ENCODE measurements at regions not wholly inside any gene's neighbourhood (a gene's known extent, or its start where the extent isn't known, plus 50 kb on each side); places are given as distances from the start of the nearest gene placed in this dataset.

DNA sequence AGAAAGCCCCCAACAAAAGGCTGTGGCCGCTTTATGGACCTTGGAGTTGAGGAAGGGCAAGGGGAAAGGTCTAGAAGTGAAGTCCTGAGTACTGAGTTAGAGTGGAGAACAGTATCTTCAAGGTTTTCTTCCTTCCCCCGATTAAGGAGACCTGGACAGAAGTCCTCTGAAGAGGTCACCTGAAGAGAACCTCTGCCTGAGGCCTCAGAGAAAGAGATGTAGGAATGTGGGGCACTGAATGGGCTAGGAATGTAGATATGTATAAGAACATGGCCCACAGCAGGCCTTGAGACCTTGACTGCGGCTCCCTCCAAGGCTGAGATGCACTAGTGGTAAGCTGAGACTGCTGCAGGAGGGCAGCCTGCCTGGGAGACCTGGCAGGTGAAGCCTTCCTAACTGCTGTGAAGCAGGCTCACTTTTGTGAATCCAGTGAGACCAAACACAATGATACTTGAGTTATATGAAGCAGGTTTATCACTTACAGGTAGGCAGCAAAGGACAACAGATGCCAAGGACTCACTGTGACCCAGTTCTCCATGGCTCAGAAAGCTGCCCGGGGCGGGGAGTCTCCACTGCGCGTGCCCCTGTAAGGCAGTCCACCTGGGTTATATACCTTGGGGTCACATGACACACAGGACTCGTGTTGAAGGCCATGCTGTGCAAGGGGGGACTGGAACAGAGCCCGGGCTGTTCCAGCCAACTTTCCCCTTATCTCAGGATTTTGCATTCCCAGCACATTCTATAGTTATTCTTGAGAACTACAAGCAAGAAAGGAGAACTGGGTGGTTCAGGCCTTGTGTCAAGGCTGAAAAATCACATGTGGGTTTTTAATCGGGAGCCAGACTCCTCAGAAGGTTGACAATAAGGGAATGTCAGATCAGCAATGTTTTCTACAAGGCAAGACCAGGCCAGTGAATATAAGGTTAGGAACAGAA is 78.8 kb upstream of the PPM1J start:
- no peak for DNase-seq (ENCODE audit: low spot score)
- intact Hi-C loops (cut with DNase I), result no loop called here

- DNase-seq (ENCODE audit: low spot score), result no peak
- intact Hi-C loops (cut with DNase I), result no loop called here
These were observed 76.6 kb upstream of the PPM1J start for GRCh38 chr1:112791723-112792104.

- DNase-seq (ENCODE audit: low spot score), result no peak
- intact Hi-C loops (cut with DNase I), result no loop called here
These were observed 76.0 kb upstream of the PPM1J start for GRCh38 chr1:112790920-112791722.

DNA sequence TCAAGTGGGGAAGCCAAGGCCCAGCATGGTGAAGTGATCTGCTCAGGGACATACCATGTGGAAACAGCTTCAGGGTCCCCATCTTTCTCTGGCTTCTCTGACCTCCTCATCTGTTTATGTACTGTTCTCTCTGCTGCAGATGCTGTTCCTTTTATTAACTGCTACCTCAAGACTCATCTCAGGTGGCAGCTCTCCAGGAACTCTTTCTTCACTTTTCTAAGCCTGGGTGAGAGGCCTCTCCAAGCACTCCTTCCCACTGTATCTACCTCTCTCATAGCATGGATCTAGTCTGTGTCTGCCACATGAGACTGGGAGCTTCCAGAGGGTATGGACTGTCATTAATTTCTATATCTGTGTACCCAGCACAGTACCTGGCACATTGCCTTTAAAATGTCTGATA is 73.4 kb upstream of the PPM1J start:
- DNase-seq (ENCODE audit: low spot score), result no peak
- intact Hi-C loops (cut with DNase I), result no loop called here

DNA sequence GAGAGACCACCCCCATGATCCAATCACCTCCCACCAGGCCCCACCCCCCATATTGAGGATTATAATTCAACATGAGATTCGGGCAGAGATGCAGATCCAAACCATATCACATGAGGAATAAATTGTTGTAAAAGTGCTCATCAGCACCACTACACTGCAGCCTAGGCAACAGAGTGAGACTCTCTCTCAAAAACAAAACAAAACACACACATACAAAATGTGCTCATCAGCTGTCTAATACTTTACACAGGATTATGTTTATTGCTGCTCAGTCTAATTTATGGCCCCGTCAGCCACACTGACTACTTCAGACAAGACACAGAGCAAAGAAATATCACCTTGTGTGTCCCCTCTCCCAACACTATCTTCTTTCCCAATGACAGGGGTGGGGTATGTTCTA is 72.9 kb upstream of the PPM1J start:
- DNase-seq (ENCODE audit: low spot score), result no peak
- intact Hi-C loops (cut with DNase I), result no loop called here

DNA sequence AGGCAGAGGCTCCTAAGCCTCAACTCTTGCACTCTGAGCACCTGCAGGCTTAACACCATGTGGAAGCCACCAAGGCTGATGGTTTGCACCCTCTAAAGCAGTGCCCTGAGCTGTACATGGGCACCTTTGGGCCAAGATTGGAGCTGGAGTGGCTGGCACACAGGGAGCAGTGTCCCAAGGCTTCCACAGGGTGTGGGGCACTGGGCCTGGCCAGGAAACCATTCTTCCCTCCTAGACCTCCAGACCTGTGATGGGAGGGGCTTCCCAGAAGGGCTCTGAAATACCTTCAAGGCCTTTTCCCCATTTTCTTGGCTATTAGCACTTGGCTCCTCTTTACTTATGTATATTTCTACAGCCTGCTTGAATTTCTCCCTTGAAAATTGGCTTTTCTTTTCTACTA is 67.9 kb upstream of the PPM1J start:
- intact Hi-C loops (cut with DNase I), result no loop called here
- DNase-seq (ENCODE audit: low spot score), result no peak

DNA sequence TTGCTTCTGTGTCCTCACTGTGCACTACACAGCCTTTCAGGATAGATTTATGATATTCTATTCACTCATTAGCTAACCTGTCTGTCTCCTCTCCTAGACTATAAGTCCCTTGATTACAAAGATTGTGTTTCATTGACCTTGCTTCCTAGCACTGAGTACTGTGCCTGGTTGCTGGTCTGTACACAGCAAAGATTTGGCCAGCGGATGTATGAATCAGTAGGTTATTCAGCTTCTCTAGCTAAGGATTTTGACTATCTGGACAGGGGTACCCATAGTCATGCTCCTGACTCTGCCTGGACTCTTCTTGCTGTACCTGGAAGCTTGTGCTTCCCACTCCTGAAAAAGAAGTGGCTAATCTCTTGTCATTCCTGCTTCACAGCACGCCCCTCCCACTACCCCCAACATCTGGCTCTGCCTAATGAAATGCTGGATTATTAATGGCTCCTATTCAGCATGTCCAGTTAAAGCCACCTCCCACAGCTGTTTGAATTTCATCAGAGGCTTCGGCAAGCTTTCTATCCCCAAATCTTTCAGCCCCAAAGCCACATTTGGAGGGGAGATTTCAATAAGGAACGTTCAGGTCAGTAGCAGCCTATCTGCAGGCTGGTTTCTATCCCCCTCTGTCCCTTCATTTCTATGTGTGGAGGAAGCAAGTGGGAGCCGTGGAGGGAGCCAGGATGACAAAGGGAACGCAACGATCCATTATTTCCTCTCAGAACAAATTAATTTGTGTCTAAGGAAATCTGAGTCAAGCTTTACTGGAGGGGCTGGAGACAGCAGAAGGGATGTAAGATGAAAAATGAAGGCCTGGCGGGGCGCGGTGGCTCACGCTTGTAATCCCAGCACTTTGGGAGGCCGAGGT is 64.8 kb upstream of the PPM1J start:
- no peak for DNase-seq (ENCODE audit: low spot score)
- intact Hi-C loops (cut with DNase I), result no loop called here

DNA sequence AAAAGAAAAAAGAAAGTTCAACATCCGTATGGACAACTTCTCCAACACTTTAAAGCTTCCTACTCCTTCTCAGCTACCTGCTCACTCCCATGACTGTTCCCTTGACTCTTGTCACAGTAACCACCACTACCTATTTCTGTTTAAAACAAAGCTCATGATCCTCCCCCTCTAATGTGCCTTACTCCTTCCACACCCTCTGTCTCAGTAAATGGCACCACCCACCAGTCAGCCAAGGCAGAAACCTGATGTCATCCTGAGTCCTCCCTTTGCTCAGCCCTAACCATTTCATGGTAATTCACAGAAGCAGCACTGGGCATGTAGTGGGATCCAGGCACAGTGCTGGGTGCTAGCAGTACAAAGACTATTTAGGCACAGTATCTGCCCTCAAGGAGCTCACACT is 63.0 kb upstream of the PPM1J start:
- DNase-seq (ENCODE audit: low spot score), result no peak
- intact Hi-C loops (cut with DNase I), result no loop called here

GRCh38 chr1:112776688-112777087 is 61.6 kb upstream of the PPM1J start:
- intact Hi-C loops (cut with DNase I), result no loop called here
- no peak for DNase-seq (ENCODE audit: low spot score)

- DNase-seq (ENCODE audit: low spot score), result peak; percentile 27
- intact Hi-C loops (cut with DNase I), result no loop called here
These were observed 57.6 kb upstream of the PPM1J start for GRCh38 chr1:112772781-112773180.

DNA sequence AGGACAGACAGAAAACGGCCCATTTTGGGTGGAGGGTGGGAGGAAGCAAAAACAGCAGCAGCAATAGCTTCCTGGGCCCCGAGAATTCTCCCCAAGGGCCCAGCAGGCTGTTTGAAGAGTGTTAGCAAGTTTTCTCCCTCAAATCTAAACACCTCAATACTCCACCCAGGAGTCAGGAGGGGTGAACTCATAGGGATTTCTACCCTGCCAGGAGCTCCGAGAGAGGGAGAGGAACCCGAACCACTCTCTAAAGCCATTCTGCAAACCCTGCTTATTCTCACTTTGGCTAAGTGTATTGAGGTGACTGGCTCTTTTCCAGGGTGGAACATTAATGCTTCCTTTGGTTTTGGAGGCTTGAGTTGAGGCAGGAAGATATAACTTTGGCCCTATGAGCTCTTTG is 55.6 kb upstream of the PPM1J start:
- intact Hi-C loops (cut with DNase I), result no loop called here
- no peak for DNase-seq (ENCODE audit: low spot score)

DNA sequence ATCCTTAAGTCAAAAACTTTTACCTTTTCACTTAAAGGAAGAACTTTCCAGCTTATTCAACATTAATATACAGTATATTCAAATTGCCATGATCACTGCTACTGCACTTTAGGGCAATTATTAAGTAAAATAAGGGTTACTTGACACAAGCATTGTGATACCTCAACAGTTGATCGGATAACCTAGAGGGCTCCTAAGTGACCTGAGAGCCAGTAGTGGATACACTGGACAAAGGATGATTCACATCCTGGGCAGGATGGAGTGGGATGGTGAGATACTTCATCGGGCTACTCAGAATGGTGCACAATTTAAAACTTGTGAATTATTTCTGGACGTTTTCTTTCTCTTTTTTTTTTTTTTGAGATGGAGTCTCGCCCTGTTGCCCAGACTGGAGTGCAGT is 54.5 kb upstream of the PPM1J start:
- intact Hi-C loops (cut with DNase I), result no loop called here
- DNase-seq (ENCODE audit: low spot score), result no peak

DNA sequence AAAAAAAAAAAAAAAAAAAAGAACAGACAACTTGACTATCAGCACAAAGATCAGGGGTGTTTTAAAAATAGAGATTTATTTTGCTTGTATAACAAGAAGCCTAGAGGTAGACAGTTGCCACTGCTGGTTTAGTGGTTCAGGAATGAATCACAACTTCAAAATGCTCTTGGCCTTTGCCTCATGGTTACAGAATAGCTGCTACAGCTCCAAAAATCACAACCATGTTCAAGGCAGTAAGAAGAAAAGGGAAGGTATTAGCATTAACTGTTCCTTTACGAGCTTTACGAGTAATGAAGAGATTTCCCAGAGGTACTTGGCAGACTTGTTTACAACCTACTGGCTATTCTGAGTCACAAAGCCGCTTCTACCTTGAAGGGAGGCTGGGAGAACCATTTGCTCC is 52.5 kb upstream of the PPM1J start:
- DNase-seq (ENCODE audit: low spot score), result no peak
- intact Hi-C loops (cut with DNase I), result no loop called here

All from cardiac septum (tissue), 1 donor.